PC-9 (cell line): ENCODE measurements at regions not wholly inside any gene's neighbourhood (a gene's known extent, or its start where the extent isn't known, plus 50 kb on each side); places are given as distances from the start of the nearest gene placed in this dataset.

ENCODE experiments used
- BruUV-seq: library from RNA; stranded (reverse); fragments of 400-500 nt; replicated peaks from 2 replicates; lab custom pipeline; 2021; lab: Mats Ljungman, UMichigan
- CTCF ChIA-PET: fragments of 300-600 bp; sonication (Branson Sonifier 250); formaldehyde crosslinking; loops from one replicate; lab custom pipeline; 2022; ENCODE audit warnings: antibody characterized with exemption; lab: Charles Lee
- POLR2A ChIA-PET: fragments of 300-600 bp; sonication (Branson Sonifier 250); formaldehyde crosslinking; loops from one replicate; lab custom pipeline; 2022; ENCODE audit warnings: antibody characterized with exemption; ENCODE audit not compliant: unreplicated experiment; lab: Charles Lee
- DNase-seq, 2 experiments: peaks; one replicate each; pipeline versions ENCODE4 v3.0.0 to v3.0.0-alpha.2; 2015 to 2022; ENCODE audit warnings: mixed read lengths in 1 of 2
- H2AFZ ChIP-seq: fragments of 200-600 bp; sonication (generic); 2 replicates; pipeline ENCODE4 v1.8.1; 2017; ENCODE audit warnings: antibody characterized with exemption
- H3F3A ChIP-seq: fragments of 200-600 bp; sonication (generic); 2 replicates; pipeline ENCODE4 v1.8.1; 2017; ENCODE audit warnings: antibody characterized with exemption, mild to moderate bottlenecking, low read depth; ENCODE audit not compliant: insufficient read depth
- H3K27ac ChIP-seq: fragments of 200-600 bp; sonication (generic); 2 replicates; pipeline ENCODE4 v1.6.1; 2016; ENCODE audit warnings: mixed run types
- H3K27me3 ChIP-seq: fragments of 200-600 bp; sonication (generic); 2 replicates; pipeline ENCODE4 v1.6.1; 2016; ENCODE audit warnings: low read depth, mixed run types; ENCODE audit not compliant: insufficient read depth
- H3K36me3 ChIP-seq: fragments of 200-600 bp; sonication (generic); 2 replicates; pipeline ENCODE4 v1.6.1; 2016; ENCODE audit warnings: low read depth, mixed run types
- H3K4me1 ChIP-seq: fragments of 200-600 bp; sonication (generic); replicated peaks from 2 replicates; pipeline ENCODE4 v1.6.1; 2016; ENCODE audit warnings: mixed run types; ENCODE audit not compliant: insufficient read depth
- H3K4me2 ChIP-seq: fragments of 200-600 bp; sonication (generic); 2 replicates; pipeline ENCODE4 v1.6.1; 2017; ENCODE audit warnings: mixed run types
- H3K4me3 ChIP-seq: fragments of 200-600 bp; sonication (generic); 2 replicates; pipeline ENCODE4 v1.6.1; 2016; ENCODE audit warnings: mixed run types
- H3K79me2 ChIP-seq: fragments of 200-600 bp; sonication (generic); 2 replicates; pipeline ENCODE4 v1.6.1; 2017; ENCODE audit warnings: low read depth, mixed run types
- H3K9me2 ChIP-seq: fragments of 200-600 bp; sonication (generic); 2 replicates; pipeline ENCODE4 v1.8.1; 2017; ENCODE audit warnings: mild to moderate bottlenecking; ENCODE audit not compliant: insufficient read depth
- H3K9me3 ChIP-seq: fragments of 200-600 bp; sonication (generic); 2 replicates; pipeline ENCODE4 v1.8.1; 2016; ENCODE audit warnings: low read depth; ENCODE audit not compliant: insufficient read depth
- H4K20me1 ChIP-seq: fragments of 200-600 bp; sonication (generic); 2 replicates; pipeline ENCODE4 v1.8.1; 2017; ENCODE audit not compliant: insufficient read depth
- EZH2 ChIP-seq: fragments of 200-600 bp; sonication (generic); IDR thresholded peaks from 2 replicates; pipeline ENCODE4 v1.8.0; 2017; ENCODE audit warnings: antibody characterized with exemption, low read depth
- intact Hi-C: fragments of 100-400 bp; cut with micrococcal nuclease; formaldehyde crosslinking; loops from one replicate; pipeline ENCODE4 v1.10.0; 2022; ENCODE audit not compliant: unreplicated experiment
- TF ChIP-seq, protein P1 (sequence below): fragments of 200-600 bp; sonication (generic); conservative IDR thresholded peaks from 2 replicates; pipeline ENCODE4 v1.6.1; 2017; ENCODE audit warnings: mixed run types, antibody characterized with exemption, mild to moderate bottlenecking, moderate library complexity

DNA sequence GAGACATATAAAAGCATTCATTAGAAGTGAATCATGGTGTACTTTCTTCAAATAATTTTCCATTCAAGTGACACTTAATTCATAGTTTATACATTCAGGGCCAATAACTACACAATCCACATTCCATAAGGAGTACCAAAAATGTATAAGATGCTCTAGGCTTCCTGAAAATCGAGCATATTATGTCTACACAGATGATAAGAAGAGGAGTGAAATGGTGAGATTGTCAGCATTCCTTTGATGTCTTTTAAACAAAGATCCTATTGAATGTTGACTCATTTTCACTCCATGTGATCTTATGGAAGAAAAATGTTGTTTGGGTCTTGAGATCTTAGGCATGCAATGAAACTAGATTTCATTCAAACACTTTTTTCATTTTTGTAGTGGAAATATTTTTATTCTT is 843.2 kb downstream of the KCNA4 start:
- intact Hi-C loops: loop anchor here (5.0 to 10.0 kb wide), 3 partner anchors 111 to 416 kb away; no protein-coding TSS in a partner anchor
- ChIA-PET CTCF (no interaction called here), POLR2A (interaction anchor here (0.7 kb wide), 2 partner anchors 14 to 87 kb away, joined by 3 to 4 read pairs; no protein-coding TSS in a partner anchor)
- DNase-seq: peak in 1 of 2 experiments; percentile 45
- no peaks in the 10 kb centered on the region for H3F3A ChIP-seq
- no peak overlapping the region for H3K4me3 ChIP-seq
- TF ChIP-seq, protein P1, sequence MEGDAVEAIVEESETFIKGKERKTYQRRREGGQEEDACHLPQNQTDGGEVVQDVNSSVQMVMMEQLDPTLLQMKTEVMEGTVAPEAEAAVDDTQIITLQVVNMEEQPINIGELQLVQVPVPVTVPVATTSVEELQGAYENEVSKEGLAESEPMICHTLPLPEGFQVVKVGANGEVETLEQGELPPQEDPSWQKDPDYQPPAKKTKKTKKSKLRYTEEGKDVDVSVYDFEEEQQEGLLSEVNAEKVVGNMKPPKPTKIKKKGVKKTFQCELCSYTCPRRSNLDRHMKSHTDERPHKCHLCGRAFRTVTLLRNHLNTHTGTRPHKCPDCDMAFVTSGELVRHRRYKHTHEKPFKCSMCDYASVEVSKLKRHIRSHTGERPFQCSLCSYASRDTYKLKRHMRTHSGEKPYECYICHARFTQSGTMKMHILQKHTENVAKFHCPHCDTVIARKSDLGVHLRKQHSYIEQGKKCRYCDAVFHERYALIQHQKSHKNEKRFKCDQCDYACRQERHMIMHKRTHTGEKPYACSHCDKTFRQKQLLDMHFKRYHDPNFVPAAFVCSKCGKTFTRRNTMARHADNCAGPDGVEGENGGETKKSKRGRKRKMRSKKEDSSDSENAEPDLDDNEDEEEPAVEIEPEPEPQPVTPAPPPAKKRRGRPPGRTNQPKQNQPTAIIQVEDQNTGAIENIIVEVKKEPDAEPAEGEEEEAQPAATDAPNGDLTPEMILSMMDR: no peak
- no peak for TF ChIP-seq EZH2
- H3K4me1 ChIP-seq: no peaks in the 10 kb centered on the region
- H3K9me3 ChIP-seq: no peaks in the 10 kb centered on the region
- no peaks in the 10 kb centered on the region for H3K27me3 ChIP-seq
- H2AFZ ChIP-seq: no peak overlapping the region
- no peaks in the 10 kb centered on the region for H3K79me2 ChIP-seq
- no peaks in the 10 kb centered on the region for H4K20me1 ChIP-seq
- H3K9me2 ChIP-seq: no peaks in the 10 kb centered on the region; the same call in 1 of the 2 replicates
- BruUV-seq: no TSS peak
- H3K4me2 ChIP-seq: no peak overlapping the region
- no peak overlapping the region for H3K27ac ChIP-seq
- H3K36me3 ChIP-seq: no peaks in the 10 kb centered on the region

DNA sequence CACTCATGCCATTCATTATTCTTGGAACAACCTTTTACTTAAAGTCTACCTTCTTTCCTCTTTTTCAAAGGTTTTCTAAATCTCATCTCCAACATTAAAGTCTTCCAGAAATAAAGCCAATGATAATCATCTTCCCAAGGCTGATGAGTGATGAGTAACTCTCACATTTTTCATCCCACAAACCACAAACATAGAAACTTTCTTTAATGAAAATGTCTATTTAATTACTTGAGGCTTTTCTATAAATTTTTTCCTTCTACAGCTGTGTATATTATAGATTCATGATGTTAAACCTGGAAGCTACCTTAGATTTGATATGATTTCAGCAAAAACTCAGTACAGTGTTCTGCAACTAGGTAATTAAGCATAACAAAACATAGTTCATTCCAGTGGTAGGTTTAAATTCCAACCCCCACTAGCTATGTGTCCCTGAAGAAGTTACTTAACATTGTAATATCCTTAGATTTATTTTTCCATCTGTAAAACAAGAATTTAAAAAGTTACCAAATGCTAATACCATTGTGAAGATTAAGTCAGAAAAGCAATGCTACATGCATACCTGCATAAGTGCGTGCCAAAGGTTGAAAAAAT is 845.4 kb downstream of the KCNA4 start:
- intact Hi-C loops: loop anchor here (5.0 to 10.0 kb wide), 3 partner anchors 113 to 414 kb away; no protein-coding TSS in a partner anchor
- Histone ChIP-seq H3K9me3 (no peaks in the 10 kb centered on the region), H3F3A (no peaks in the 10 kb centered on the region), H2AFZ (no peak overlapping the region), H3K27me3 (no peaks in the 10 kb centered on the region), H4K20me1 (no peaks in the 10 kb centered on the region), H3K4me2 (no peak overlapping the region), H3K79me2 (no peaks in the 10 kb centered on the region), H3K36me3 (no peaks in the 10 kb centered on the region), H3K4me3 (no peak overlapping the region), H3K9me2 (no peaks in the 10 kb centered on the region), H3K27ac (no peak overlapping the region), H3K4me1 (no peaks in the 10 kb centered on the region)
- CTCF ChIA-PET: no interaction called here
- DNase-seq: no peak
- BruUV-seq: no TSS peak
- POLR2A ChIA-PET: no interaction called here
- no peak for TF ChIP-seq EZH2
- TF ChIP-seq, protein P1: no peak

DNA sequence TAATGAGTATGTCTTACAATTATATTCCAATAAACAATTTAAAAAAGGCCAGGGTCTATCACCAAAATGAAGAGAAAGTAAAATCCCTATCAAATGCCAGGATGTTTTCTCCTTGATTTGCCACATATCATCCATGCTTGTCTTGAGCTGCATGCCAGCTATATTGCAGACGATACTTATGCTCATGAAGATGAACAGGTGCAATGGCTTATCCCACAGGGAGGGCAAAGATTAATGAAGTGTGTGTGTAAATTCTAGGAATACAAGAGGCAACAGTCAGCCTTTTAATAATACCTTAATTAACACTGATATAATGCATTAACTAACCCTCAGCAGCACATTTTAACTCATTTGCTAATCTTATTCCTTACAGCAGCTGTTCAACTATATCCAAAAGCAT is 850.5 kb downstream of the KCNA4 start:
- intact Hi-C loops: loop anchor here (10.0 kb wide), 1 partner anchor 142 kb away; no protein-coding TSS in a partner anchor
- CTCF ChIA-PET: no interaction called here

More for the DNA sequence above, 850.5 kb downstream of the KCNA4 start:
- POLR2A ChIA-PET: no interaction called here
- Histone ChIP-seq H3K79me2 (no peaks in the 10 kb centered on the region), H4K20me1 (no peaks in the 10 kb centered on the region), H2AFZ (no peak overlapping the region), H3K9me2 (no peaks in the 10 kb centered on the region), H3K9me3 (no peaks in the 10 kb centered on the region), H3K4me1 (no peaks in the 10 kb centered on the region), H3K27me3 (no peaks in the 10 kb centered on the region), H3K36me3 (no peaks in the 10 kb centered on the region), H3K27ac (no peak overlapping the region), H3K4me2 (no peak overlapping the region), H3F3A (no peaks in the 10 kb centered on the region), H3K4me3 (no peak overlapping the region)
- no TSS peak for BruUV-seq
- DNase-seq: no peak
- TF ChIP-seq EZH2: no peak
- TF ChIP-seq, protein P1: no peak
